Panc1 (cell line): ENCODE measurements at regions not wholly inside any gene's neighbourhood (a gene's known extent, or its start where the extent isn't known, plus 50 kb on each side); places are given as distances from the start of the nearest gene placed in this dataset.

ENCODE experiments used
- CTCF ChIP-seq: fragments of 450-650 bp; IDR thresholded peaks from 2 replicates; pipeline ENCODE4 v1.5.1; 2017; ENCODE audit warnings: mild to moderate bottlenecking
- POLR2AphosphoS5 ChIP-seq: IDR thresholded peaks from 2 replicates; pipeline ENCODE4 v1.6.1; 2012; ENCODE audit warnings: mild to moderate bottlenecking, low read depth, low read length, moderate library complexity
- TCF7L2 ChIP-seq: IDR thresholded peaks from 2 replicates; pipeline ENCODE4 v1.6.1; 2011; ENCODE audit warnings: mild to moderate bottlenecking, low read depth, low read length, inconsistent platforms
- TF ChIP-seq, protein P1 (sequence below), 2 experiments: IDR thresholded peaks; 2 replicates each; pipeline ENCODE4 v1.6.1; 2011 to 2012; ENCODE audit warnings: low read depth in 2 of 2, control low read depth in 1 of 2, low read length in 1 of 2, mild to moderate bottlenecking in 1 of 2, moderate library complexity in 1 of 2; ENCODE audit not compliant: insufficient read depth in 1 of 2

- TF ChIP-seq CTCF (no peak), POLR2AphosphoS5 (no peak), TCF7L2 (no peak)
- TF ChIP-seq, protein P1, sequence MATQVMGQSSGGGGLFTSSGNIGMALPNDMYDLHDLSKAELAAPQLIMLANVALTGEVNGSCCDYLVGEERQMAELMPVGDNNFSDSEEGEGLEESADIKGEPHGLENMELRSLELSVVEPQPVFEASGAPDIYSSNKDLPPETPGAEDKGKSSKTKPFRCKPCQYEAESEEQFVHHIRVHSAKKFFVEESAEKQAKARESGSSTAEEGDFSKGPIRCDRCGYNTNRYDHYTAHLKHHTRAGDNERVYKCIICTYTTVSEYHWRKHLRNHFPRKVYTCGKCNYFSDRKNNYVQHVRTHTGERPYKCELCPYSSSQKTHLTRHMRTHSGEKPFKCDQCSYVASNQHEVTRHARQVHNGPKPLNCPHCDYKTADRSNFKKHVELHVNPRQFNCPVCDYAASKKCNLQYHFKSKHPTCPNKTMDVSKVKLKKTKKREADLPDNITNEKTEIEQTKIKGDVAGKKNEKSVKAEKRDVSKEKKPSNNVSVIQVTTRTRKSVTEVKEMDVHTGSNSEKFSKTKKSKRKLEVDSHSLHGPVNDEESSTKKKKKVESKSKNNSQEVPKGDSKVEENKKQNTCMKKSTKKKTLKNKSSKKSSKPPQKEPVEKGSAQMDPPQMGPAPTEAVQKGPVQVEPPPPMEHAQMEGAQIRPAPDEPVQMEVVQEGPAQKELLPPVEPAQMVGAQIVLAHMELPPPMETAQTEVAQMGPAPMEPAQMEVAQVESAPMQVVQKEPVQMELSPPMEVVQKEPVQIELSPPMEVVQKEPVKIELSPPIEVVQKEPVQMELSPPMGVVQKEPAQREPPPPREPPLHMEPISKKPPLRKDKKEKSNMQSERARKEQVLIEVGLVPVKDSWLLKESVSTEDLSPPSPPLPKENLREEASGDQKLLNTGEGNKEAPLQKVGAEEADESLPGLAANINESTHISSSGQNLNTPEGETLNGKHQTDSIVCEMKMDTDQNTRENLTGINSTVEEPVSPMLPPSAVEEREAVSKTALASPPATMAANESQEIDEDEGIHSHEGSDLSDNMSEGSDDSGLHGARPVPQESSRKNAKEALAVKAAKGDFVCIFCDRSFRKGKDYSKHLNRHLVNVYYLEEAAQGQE (IDR thresholded peaks at IDR 0.05; ENCODE audit: insufficient read depth in 1 of 2, low read depth in 2 of 2, low read length in 1 of 2), result no peak
Observed at GRCh38 chr2:31726457-31726856, 145.7 kb upstream of the SRD5A2 start.
